ENCODE measurements at regions not wholly inside any gene's neighbourhood (a gene's known extent, or its start where the extent isn't known, plus 50 kb on each side); places are given as distances from the start of the nearest gene placed in this dataset.

DNA sequence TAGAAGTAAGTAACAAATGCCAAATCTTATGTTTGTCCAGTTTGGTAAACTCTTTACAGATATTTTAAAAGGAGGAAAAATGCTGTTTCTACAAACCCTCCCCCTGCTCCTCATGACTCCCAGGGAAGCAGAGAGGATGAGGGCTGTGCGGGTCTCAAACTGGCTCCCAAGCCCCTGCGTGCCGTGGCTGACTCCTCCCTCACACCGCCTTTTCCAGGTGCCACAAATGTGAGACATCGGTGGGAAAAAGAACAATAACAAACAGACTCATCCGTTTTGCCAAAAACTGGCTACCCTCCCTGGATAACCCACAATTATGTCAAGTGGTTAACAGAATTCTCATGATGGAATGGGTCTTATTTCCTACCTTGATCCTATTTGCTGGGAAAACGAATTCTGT lies 594.6 kb downstream of the PTPRU start:
- TF ChIP-seq, protein P1, sequence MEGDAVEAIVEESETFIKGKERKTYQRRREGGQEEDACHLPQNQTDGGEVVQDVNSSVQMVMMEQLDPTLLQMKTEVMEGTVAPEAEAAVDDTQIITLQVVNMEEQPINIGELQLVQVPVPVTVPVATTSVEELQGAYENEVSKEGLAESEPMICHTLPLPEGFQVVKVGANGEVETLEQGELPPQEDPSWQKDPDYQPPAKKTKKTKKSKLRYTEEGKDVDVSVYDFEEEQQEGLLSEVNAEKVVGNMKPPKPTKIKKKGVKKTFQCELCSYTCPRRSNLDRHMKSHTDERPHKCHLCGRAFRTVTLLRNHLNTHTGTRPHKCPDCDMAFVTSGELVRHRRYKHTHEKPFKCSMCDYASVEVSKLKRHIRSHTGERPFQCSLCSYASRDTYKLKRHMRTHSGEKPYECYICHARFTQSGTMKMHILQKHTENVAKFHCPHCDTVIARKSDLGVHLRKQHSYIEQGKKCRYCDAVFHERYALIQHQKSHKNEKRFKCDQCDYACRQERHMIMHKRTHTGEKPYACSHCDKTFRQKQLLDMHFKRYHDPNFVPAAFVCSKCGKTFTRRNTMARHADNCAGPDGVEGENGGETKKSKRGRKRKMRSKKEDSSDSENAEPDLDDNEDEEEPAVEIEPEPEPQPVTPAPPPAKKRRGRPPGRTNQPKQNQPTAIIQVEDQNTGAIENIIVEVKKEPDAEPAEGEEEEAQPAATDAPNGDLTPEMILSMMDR (IDR thresholded peaks at IDR 0.05; ENCODE audit: control extremely low read depth, extremely low read depth): no peak
- H3K27ac ChIP-seq (ENCODE audit: low read depth in 1 of 2, low read length in 1 of 2): no peak overlapping the region
- no peaks in the 10 kb centered on the region for H3K27me3 ChIP-seq (ENCODE audit: control insufficient read depth in 3 of 3, insufficient read depth in 3 of 3, low read length in 2 of 3)
- DNase-seq: no peak
- no peaks in the 10 kb centered on the region for H3K9me3 ChIP-seq (ENCODE audit: control insufficient read depth in 4 of 4, insufficient read depth in 3 of 4, low read length in 3 of 4)
- H3K36me3 ChIP-seq (ENCODE audit: control insufficient read depth in 4 of 4, insufficient read depth in 4 of 4, low read length in 4 of 4): no peaks in the 10 kb centered on the region
- no peaks in the 10 kb centered on the region for H3K4me1 ChIP-seq (ENCODE audit: control insufficient read depth in 5 of 5, insufficient read depth in 5 of 5, low read length in 5 of 5)
- ATAC-seq (ENCODE audit: insufficient read depth, low FRiP score): no peak
- no peak overlapping the region for H3K9ac ChIP-seq (ENCODE audit: insufficient read depth in 1 of 2, low read length in 2 of 2)
- no peak overlapping the region for H3K4me3 ChIP-seq
- WGBS, 2 donors: 62 to 72% methylated on average over 7 of the region's 7 CpGs

DNA sequence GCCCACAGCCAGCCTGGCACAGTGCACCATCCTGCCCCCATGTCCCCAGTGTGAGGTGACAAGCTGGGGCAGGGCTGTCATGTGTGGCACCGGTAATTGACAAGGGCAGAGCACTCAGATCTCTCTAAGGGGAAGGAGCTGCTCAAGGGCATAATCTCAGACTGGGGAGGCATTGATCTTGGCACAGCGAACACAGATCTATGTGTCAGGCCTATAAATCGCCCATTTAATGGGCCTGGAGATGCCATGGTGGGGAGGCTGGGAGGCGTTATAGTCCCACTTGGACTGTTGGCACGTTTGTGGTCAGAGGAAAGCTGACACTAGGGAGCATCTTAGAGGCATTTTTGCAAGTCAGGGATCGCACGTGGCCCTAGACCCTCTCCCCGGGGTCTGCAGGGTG lies 594.1 kb downstream of the PTPRU start:
- no peak overlapping the region for H3K4me3 ChIP-seq
- peaks cover 0 to 3% (median 0%) of the 10 kb centered on the region in 4 donors for H3K9me3 ChIP-seq (ENCODE audit: control insufficient read depth in 4 of 4, insufficient read depth in 3 of 4, low read length in 3 of 4)
- no peaks in the 10 kb centered on the region for H3K4me1 ChIP-seq (ENCODE audit: control insufficient read depth in 5 of 5, insufficient read depth in 5 of 5, low read length in 5 of 5)
- DNase-seq: peak in 1 of 3 donors; percentile 1
- TF ChIP-seq, protein P1 (IDR thresholded peaks at IDR 0.05; ENCODE audit: control extremely low read depth, extremely low read depth): no peak
- H3K9ac ChIP-seq (ENCODE audit: insufficient read depth in 1 of 2, low read length in 2 of 2): no peak overlapping the region
- no peak overlapping the region for H3K27ac ChIP-seq (ENCODE audit: low read depth in 1 of 2, low read length in 1 of 2)
- no peak for ATAC-seq (ENCODE audit: insufficient read depth, low FRiP score)
- no peaks in the 10 kb centered on the region for H3K27me3 ChIP-seq (ENCODE audit: control insufficient read depth in 3 of 3, insufficient read depth in 3 of 3, low read length in 2 of 3)
- H3K36me3 ChIP-seq (ENCODE audit: control insufficient read depth in 4 of 4, insufficient read depth in 4 of 4, low read length in 4 of 4): no peaks in the 10 kb centered on the region
- 63 to 71% methylated on average over 8 of the region's 8 CpGs for WGBS, 2 donors

DNA sequence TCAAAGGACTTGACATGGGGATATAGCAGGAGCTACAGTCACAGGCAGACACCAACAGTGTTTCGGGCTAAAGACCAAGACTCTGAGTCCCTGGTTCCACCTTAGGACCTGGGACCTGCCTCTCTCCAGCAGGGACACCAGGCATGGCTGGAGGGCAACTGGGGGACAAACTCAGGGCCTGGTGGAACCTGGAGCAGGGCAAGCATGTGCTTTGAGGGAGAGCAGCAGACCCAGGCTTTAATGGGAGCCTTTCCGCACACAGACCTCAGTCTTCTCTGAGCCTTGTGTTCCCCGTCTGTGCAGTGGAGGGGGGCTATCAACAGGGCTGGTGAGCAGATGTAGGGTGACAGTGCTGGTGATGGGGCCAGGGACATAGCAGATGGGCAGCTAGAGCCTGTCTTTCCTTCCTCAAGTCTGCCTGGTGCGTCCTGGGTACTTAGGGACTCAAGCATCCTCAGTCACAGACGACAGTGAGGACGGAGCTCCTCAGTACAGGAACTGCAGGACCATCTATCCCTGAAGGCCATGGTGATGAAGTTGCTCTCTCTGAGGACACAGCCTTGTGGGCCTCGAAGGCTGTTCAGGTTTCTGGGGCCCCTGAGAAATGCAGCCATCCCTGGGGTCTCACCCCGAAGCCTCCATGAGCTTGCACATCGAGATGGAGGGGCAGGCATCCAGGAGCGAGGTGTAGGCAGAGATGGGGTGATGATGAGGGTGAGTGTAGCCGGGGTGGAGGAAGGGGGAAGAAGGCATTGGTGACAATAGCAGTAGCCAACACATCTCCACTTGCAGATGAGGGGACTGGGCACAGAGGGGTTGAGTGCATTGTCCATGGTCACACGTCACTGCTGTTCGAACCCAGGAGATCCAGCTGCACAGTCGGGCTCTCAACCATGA lies 593.4 kb downstream of the PTPRU start:
- H3K27ac ChIP-seq (ENCODE audit: low read depth in 1 of 2, low read length in 1 of 2): no peak overlapping the region
- TF ChIP-seq, protein P1 (IDR thresholded peaks at IDR 0.05; ENCODE audit: control extremely low read depth, extremely low read depth): no peak
- no peak overlapping the region for H3K4me3 ChIP-seq
- no peaks in the 10 kb centered on the region for H3K27me3 ChIP-seq (ENCODE audit: control insufficient read depth in 3 of 3, insufficient read depth in 3 of 3, low read length in 2 of 3)
- DNase-seq (no peak), ATAC-seq (ENCODE audit: insufficient read depth, low FRiP score) (no peak)
- H3K36me3 ChIP-seq (ENCODE audit: control insufficient read depth in 4 of 4, insufficient read depth in 4 of 4, low read length in 4 of 4): no peaks in the 10 kb centered on the region
- H3K4me1 ChIP-seq (ENCODE audit: control insufficient read depth in 5 of 5, insufficient read depth in 5 of 5, low read length in 5 of 5): no peaks in the 10 kb centered on the region
- peaks cover 0 to 3% (median 0%) of the 10 kb centered on the region in 4 donors for H3K9me3 ChIP-seq (ENCODE audit: control insufficient read depth in 4 of 4, insufficient read depth in 3 of 4, low read length in 3 of 4)
- H3K9ac ChIP-seq (ENCODE audit: insufficient read depth in 1 of 2, low read length in 2 of 2): no peak overlapping the region
- WGBS, 2 donors: 80 to 89% methylated on average over 14 of the region's 14 CpGs
